Retinal pigment epithelial cell (primary cell): ENCODE measurements at regions not wholly inside any gene's neighbourhood (a gene's known extent, or its start where the extent isn't known, plus 50 kb on each side); places are given as distances from the start of the nearest gene placed in this dataset.

Source experiments
- DNase-seq: peaks from one replicate; pipeline ENCODE4 v3.0.0-alpha.2; 2010; ENCODE audit warnings: low read depth
- H3K4me3 ChIP-seq: 2 replicates; pipeline ENCODE4 v1.5.1; 2011; ENCODE audit warnings: mild to moderate bottlenecking, low read length, control low read depth, moderate library complexity
- TF ChIP-seq, protein P1 (sequence below): conservative IDR thresholded peaks from 2 replicates; pipeline ENCODE4 v1.5.1; 2011; ENCODE audit warnings: low read depth, low read length, control low read depth, inconsistent platforms

DNA sequence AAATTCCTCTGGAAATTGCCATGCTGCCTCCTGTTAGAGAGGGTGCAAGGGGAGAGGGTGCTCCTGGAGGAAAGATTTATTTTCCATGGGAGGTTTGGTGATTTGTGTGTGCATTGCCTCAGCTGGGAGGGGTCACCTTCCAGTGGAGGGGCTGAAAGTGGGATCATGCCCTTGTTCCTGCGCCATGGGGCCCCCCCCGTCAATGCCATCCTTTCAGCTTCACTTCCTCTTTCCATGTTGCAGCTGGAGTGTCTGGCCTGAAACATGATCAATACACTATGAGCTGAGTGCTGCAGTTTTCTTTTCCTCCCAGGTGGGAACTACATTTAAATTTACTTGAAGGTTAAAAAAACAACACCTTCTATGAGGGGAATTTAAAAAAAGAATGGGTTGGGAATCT lies 176.8 kb downstream of the MELK start:
- no peak overlapping the region for H3K4me3 ChIP-seq

DNA sequence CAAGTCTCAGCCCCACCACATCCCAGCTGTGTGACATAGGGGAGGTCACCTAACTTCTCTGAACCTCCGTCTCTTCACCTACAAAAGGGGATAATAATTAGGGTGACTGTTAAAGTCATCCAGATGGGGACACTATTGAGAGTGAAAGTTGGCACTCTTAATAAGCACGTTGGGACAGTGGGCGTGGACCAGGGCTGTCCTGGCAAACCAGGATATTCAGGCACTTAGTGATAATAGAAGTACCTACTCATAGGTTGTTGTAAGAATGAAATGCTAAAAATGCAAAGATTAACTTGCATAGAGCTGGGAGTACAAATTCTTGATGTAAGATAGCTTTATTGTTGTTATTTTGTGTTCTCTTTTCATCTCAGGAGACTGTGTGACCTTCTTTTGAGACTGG lies 177.9 kb downstream of the MELK start:
- TF ChIP-seq, protein P1, sequence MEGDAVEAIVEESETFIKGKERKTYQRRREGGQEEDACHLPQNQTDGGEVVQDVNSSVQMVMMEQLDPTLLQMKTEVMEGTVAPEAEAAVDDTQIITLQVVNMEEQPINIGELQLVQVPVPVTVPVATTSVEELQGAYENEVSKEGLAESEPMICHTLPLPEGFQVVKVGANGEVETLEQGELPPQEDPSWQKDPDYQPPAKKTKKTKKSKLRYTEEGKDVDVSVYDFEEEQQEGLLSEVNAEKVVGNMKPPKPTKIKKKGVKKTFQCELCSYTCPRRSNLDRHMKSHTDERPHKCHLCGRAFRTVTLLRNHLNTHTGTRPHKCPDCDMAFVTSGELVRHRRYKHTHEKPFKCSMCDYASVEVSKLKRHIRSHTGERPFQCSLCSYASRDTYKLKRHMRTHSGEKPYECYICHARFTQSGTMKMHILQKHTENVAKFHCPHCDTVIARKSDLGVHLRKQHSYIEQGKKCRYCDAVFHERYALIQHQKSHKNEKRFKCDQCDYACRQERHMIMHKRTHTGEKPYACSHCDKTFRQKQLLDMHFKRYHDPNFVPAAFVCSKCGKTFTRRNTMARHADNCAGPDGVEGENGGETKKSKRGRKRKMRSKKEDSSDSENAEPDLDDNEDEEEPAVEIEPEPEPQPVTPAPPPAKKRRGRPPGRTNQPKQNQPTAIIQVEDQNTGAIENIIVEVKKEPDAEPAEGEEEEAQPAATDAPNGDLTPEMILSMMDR, result no peak
- DNase-seq, result no peak

More for the DNA sequence above, 176.8 kb downstream of the MELK start:
- DNase-seq, result no peak
- TF ChIP-seq, protein P1, result no peak

DNA sequence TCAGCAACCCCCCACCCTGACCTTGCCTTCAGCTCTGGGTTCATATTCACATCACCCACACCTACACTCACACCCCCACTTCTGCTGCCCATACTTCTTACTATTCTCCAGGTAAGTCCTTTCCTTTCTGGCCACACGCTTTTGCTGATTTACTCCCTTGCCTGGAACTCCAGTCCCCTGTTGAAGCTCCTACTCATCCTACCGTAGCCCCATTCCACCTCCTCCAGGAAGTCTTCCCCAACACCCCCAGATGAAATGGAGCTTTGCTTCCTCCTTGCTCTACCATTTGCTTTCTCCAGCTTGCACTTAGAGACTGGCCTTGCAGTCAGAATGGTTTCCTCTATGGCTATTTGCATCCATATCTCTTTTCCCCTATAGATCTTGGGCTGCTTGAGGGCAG lies 182.3 kb downstream of the MELK start:
- DNase-seq, result no peak
- TF ChIP-seq, protein P1, result no peak
- H3K4me3 ChIP-seq, result no peak overlapping the region

More for the DNA sequence above, 177.9 kb downstream of the MELK start:
- H3K4me3 ChIP-seq, result no peak overlapping the region

DNA sequence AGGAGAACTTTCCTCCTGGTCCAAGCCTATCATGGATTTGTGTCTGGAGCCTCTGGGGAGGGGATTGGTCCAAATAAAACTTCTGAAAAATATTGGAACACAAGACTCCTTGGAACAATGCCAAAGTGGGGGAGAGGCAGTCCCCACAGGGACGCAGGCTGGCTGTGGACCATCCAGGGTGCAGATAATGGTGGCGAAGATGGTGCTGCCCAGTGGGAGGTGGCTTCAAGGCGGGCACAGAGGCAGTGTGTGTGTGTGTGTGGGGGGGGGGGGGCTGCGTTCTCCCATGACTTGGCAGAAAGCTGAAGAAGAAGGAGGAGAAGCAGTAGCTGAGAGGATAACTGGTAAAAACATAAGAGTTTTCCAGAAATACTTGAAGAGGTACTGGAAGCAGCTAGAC lies 186.4 kb downstream of the MELK start:
- TF ChIP-seq, protein P1, result no peak

DNA sequence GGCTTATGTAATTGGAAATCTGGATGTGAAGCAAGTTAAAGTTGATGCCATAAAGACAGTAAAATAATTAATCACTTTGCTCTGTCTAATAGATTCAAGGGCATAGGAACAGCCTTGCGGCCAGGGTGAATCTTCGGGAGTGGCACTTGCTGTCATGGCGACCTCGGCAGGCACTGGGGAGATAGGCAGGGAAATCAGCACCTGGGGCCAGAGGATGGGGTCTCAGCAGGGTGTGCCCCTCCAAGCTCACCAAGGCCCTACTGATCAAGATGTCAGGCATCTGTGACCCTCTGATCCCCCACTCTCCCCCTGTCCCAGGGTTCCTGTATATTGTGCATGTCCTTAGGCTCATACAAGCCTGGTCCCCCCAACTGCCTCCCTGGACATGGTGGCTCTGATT lies 187.3 kb downstream of the MELK start:
- DNase-seq, result no peak

More for the DNA sequence above, 186.4 kb downstream of the MELK start:
- DNase-seq, result no peak
- H3K4me3 ChIP-seq, result no peak overlapping the region

DNA sequence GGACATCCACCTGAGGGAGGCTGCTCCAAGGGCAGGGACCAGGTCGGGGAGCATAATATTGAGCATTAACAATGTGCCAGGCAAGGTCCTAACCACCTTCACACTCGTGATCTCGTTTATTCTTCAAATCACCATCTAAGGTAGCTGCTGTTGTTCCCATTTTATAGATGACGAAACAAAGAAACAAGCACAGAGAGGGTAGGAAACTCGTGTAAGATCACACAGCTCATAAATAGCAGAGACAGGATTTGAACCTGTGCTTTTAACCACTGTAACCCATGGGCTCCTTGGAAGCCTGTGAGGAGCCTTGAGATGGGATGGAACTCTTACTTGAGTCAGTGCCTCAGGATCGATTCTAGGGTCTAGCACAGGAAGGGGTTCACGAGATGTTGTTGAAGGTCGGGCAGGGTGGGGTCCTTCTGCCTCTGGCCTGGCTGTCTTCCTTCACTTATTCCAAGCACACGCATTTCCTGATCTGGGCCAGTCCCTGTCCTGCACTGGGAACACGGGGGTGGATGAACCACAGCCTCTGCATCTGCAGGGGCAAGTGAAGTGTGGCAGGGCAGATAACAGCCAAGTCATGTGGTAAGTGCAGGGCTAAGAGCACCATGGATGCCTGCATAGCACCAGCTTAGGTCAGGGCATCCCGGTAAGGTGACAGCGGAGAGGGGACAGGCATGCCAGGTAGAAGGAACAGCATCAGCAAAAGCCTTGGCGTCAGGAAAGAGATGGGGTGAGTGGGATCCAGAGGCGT lies 188.1 kb downstream of the MELK start:
- no peak overlapping the region for H3K4me3 ChIP-seq
- TF ChIP-seq, protein P1, result no peak
- no peak for DNase-seq

More for the DNA sequence above, 187.3 kb downstream of the MELK start:
- TF ChIP-seq, protein P1, result no peak
- no peak overlapping the region for H3K4me3 ChIP-seq

DNA sequence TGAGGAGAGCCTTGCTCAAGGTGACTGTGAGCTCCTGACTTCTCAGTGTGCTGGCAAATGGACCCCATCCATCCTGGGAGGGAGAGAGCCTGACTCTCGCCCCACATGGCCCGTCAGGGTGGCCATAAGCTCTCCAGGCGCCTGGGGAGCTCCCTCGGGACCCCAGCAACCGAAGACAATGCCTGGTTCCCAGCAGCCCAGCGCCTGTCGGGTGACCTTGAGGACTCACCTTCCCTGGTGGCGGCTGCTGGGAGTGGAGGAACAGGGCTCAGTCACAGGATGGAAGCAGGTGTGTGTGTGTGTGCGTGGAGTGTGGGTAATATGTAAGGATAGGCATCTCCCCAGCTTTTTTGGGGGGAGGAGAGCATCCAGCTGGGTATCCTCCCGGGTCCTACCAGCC lies 190.3 kb downstream of the MELK start:
- TF ChIP-seq, protein P1, result no peak
- DNase-seq, result no peak
- no peak overlapping the region for H3K4me3 ChIP-seq
